T1000 (cell line): ENCODE measurements at regions not wholly inside any gene's neighbourhood (a gene's known extent, or its start where the extent isn't known, plus 50 kb on each side); places are given as distances from the start of the nearest gene placed in this dataset.
"Not testable (repeated sequence)": the region's sequence is repeated elsewhere in the genome, so short reads cannot be mapped to it uniquely, and the experiment has no call there.

Experiments used
- DNase-seq: peaks from one replicate; lab custom pipeline; 2025; ENCODE audit warnings: mixed read lengths; lab: John Stamatoyannopoulos, UW

GRCh38 chr5:136466041-136466415 lies 100.7 kb upstream of the TRPC7 start:
- DNase-seq: no peak

- DNase-seq: no peak
These were observed 93.1 kb upstream of the TRPC7 start for GRCh38 chr5:136458481-136458880.

GRCh38 chr5:136457390-136458013 lies 92.2 kb upstream of the TRPC7 start:
- DNase-seq: no peak

- DNase-seq: no peak
These were observed 90.1 kb upstream of the TRPC7 start for GRCh38 chr5:136455409-136455808.

- no peak for DNase-seq
These were observed 88.8 kb upstream of the TRPC7 start for GRCh38 chr5:136453986-136454758.

GRCh38 chr5:136453199-136453598 lies 87.9 kb upstream of the TRPC7 start:
- no peak for DNase-seq

- not testable (repeated sequence) for DNase-seq
These were observed 82.2 kb upstream of the TRPC7 start for GRCh38 chr5:136447576-136447975.

GRCh38 chr5:136446565-136446964 lies 81.2 kb upstream of the TRPC7 start:
- no peak for DNase-seq

GRCh38 chr5:136444099-136444498 lies 78.8 kb upstream of the TRPC7 start:
- not testable (repeated sequence) for DNase-seq

- no peak for DNase-seq
These were observed 74.0 kb upstream of the TRPC7 start for GRCh38 chr5:136439367-136439766.

- no peak for DNase-seq
These were observed 70.7 kb upstream of the TRPC7 start for GRCh38 chr5:136435946-136436543.

- DNase-seq: no peak
These were observed 69.5 kb upstream of the TRPC7 start for GRCh38 chr5:136434795-136435194.

GRCh38 chr5:136432705-136433104 lies 67.4 kb upstream of the TRPC7 start:
- DNase-seq: no peak

GRCh38 chr5:136430081-136430480 lies 64.7 kb upstream of the TRPC7 start:
- DNase-seq: no peak

GRCh38 chr5:136427426-136427825 lies 62.1 kb upstream of the TRPC7 start:
- DNase-seq: no peak

GRCh38 chr5:136425921-136426320 lies 60.6 kb upstream of the TRPC7 start:
- DNase-seq: no peak

GRCh38 chr5:136424835-136425584 lies 59.7 kb upstream of the TRPC7 start:
- no peak for DNase-seq

- DNase-seq: no peak
These were observed 58.7 kb upstream of the TRPC7 start for GRCh38 chr5:136423944-136424606.

GRCh38 chr5:136420168-136420898 lies 55.0 kb upstream of the TRPC7 start:
- DNase-seq: no peak

- no peak for DNase-seq
These were observed 53.0 kb upstream of the TRPC7 start for GRCh38 chr5:136418301-136418700.
